Esophagus squamous epithelium (tissue), 4 donors: ENCODE measurements at regions not wholly inside any gene's neighbourhood (a gene's known extent, or its start where the extent isn't known, plus 50 kb on each side); places are given as distances from the start of the nearest gene placed in this dataset.

ENCODE experiments used
- CTCF ChIP-seq, 6 experiments: fragments of 450-650 bp in 4 of 6; fragments of 200-600 bp in 2 of 6; sonication (generic) in 2 of 6; IDR thresholded peaks; one replicate each; pipeline ENCODE4 v1.5.1; 2016 to 2019; ENCODE audit warnings: antibody characterized with exemption in 6 of 6, mild to moderate bottlenecking in 4 of 6, moderate library complexity in 4 of 6
- POLR2A ChIP-seq, 4 donors: fragments of 450-650 bp; IDR thresholded peaks; one replicate each; pipeline ENCODE4 v1.6.1; 2017; ENCODE audit warnings: antibody characterized with exemption in 4 of 4, mild to moderate bottlenecking in 4 of 4, moderate library complexity in 3 of 4

GRCh38 chr6:144416244-144416643, 131.1 kb downstream of the UTRN start:
- no peak for TF ChIP-seq POLR2A (IDR thresholded peaks at IDR 0.05)
- no peak for TF ChIP-seq CTCF (IDR thresholded peaks at IDR 0.05)
